ENCODE measurements at regions not wholly inside any gene's neighbourhood (a gene's known extent, or its start where the extent isn't known, plus 50 kb on each side); places are given as distances from the start of the nearest gene placed in this dataset.
"Not testable (repeated sequence)": the region's sequence is repeated elsewhere in the genome, so short reads cannot be mapped to it uniquely, and the experiment has no call there.

DNA sequence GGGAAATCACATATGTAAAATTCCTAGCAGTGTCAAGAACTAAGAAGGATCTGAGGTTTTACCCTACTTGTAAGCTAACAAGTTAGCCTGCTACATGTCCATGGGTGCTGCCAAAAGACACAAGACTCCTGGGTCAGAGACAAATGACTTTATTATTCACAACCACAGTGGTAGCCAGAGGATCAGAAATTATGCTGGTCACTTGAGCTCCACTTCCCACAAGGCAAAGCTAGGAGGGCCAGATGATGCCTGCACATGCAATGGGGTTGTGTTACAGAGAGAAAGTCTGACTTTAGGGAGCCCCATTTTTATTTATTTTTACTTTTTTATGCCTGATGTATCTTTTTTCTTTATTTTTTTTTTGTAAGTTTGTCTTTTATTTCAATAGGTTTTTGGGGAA, 136.8 kb downstream of the S1PR1 start:
- no peaks in the 10 kb centered on the region for H3K36me3 ChIP-seq
- H3K4me1 ChIP-seq = peaks cover 11% of the 10 kb centered on the region
- no peaks in the 10 kb centered on the region for H3K9me3 ChIP-seq
- H3K27me3 ChIP-seq = no peaks in the 10 kb centered on the region
- no peak for DNase-seq
- TF ChIP-seq, protein P1, sequence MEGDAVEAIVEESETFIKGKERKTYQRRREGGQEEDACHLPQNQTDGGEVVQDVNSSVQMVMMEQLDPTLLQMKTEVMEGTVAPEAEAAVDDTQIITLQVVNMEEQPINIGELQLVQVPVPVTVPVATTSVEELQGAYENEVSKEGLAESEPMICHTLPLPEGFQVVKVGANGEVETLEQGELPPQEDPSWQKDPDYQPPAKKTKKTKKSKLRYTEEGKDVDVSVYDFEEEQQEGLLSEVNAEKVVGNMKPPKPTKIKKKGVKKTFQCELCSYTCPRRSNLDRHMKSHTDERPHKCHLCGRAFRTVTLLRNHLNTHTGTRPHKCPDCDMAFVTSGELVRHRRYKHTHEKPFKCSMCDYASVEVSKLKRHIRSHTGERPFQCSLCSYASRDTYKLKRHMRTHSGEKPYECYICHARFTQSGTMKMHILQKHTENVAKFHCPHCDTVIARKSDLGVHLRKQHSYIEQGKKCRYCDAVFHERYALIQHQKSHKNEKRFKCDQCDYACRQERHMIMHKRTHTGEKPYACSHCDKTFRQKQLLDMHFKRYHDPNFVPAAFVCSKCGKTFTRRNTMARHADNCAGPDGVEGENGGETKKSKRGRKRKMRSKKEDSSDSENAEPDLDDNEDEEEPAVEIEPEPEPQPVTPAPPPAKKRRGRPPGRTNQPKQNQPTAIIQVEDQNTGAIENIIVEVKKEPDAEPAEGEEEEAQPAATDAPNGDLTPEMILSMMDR (IDR thresholded peaks at IDR 0.05; ENCODE audit: low read depth, low read length) = no peak
- H3K4me3 ChIP-seq (ENCODE audit: low read depth, low read length) = no peak overlapping the region

DNA sequence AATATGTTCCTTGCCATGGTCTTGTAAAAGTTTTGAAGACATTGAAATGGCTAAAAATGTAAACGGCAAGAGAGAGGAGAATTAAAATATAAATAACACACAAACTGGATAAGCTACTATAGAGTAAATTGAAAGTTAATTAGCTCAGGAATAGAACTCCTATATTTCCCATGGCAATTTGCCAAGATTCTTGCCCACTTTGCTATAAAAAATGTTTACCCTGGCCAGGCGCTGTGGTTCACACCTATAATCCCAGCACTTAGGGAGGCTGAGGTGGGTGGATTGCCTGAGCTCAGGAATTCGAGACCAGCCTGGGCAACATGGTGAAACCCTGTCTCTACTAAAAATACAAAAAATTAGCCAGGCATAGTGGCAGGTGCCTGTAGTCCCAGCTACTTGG, 138.6 kb downstream of the S1PR1 start:
- DNase-seq, H3K27me3 ChIP-seq: not testable (repeated sequence)
- H3K4me1 ChIP-seq = peaks cover 11% of the 10 kb centered on the region

DNA sequence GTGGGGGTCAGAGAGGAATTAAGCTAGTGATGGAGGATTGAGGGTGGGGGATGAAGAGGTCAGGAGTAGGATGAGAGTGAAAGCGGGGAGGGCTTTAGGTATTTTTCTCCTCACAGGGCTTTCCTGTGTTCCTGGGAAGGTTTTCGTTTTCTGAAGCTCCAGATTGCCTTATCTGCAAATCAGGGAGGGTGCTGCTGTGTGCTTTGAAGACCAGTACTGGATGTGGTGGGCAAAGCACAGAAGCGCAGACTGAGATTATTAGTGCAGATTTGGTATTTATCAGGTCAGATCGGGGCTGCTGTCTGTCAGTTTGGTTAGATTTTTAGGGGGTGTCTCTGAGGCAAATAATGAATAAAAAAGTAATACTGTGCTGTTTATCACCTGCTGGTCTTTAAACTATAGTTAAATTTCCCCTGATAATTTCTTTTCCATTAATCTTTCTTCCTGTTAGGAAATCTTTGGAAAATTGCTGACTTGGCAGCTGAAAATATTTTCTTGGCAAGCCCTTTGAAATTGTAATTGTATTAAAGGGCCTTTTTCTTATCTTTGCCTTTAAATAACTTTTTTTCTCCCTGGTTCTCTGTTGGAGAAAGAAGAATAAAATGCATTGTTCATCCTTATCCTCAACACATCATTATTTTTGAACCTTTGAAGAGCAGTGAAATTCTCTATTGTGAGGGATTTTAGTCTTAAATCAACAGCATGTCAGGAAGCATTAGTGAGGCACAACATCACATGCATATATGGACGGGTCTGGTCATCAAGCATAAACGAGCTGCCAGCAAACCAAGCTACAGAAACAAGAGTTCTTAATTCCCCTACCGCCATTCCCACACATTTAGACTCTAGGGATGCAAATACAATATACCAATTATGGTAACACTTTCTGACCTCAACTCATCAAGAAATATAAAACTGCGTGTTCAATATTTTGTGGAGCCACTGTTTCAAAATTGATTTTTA, 139.6 kb downstream of the S1PR1 start:
- TF ChIP-seq, protein P1 (IDR thresholded peaks at IDR 0.05; ENCODE audit: low read depth, low read length) = no peak
- Histone ChIP-seq H3K36me3 (no peaks in the 10 kb centered on the region), H3K27me3 (no peaks in the 10 kb centered on the region), H3K4me1 (peaks cover 11% of the 10 kb centered on the region), H3K9me3 (no peaks in the 10 kb centered on the region), H3K4me3 (ENCODE audit: low read depth, low read length) (0 out of 2 replicates have a peak overlapping the region, but pooled peaks have one; percentile 11)
- DNase-seq = peak; percentile 12

More for the DNA sequence above, 138.6 kb downstream of the S1PR1 start:
- H3K36me3 ChIP-seq; H3K4me3 ChIP-seq (ENCODE audit: low read depth, low read length); H3K9me3 ChIP-seq: not testable (repeated sequence)

DNA sequence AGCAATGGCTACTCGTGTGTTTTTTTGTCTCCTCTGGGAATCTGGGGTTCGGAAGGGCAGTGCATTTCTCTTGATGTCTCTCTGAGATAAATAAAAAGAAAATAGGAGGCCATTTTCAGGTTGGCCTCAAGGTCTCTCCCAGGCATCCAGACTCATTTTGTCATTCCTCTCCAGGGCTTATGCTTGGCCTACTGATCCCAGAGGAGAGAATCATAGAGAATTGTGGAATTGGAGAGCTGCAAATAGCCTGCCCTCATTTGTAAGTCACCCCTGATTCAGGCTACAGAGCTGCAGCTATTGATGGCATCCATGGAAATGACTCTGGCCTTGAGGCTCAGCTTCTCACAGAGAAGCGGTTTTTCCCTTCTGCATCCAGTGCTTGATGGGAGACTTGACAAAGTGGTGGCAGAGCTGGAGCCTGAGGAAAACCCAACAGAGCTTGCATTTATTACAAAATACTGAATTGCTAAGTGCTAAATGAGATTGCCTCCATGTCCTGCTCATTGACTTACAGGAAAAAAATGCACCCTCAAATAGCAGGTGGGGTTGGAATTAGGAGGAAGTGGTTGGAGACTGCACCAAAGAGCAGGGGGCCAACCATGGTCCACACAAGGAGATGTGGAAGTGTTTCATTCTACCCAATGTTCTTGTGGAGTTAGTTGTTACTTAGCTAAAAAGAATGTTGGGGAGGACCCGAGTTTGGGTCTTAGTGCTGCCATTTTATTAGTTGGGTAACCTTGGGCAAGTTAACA, 140.4 kb downstream of the S1PR1 start:
- peaks cover 11% of the 10 kb centered on the region for H3K4me1 ChIP-seq
- no peaks in the 10 kb centered on the region for H3K27me3 ChIP-seq
- TF ChIP-seq, protein P1 (IDR thresholded peaks at IDR 0.05; ENCODE audit: low read depth, low read length) = no peak

DNA sequence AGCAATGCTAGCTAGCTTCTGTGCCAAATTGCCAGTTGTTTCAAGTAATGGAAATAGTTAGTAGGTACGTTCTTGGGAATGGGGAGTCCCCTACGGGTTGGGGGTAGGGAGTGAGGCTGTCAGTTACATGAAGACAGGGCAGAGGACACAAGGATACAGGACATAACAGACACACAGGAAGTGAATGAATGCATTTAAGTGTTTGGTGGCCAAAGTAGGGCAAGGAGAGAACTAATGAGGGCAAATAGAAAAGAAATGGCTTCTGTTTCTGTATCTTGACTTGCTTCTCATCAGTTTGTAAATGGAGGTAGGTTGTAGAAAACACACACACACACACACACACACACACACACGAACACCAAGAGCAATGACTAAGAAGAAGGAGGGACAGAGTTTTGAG, 142.2 kb downstream of the S1PR1 start:
- TF ChIP-seq, protein P1 (IDR thresholded peaks at IDR 0.05; ENCODE audit: low read depth, low read length) = no peak
- no peaks in the 10 kb centered on the region for H3K36me3 ChIP-seq
- no peak overlapping the region for H3K4me3 ChIP-seq (ENCODE audit: low read depth, low read length)
- H3K27me3 ChIP-seq = no peaks in the 10 kb centered on the region
- no peaks in the 10 kb centered on the region for H3K9me3 ChIP-seq
- no peak for DNase-seq
- peaks cover 11% of the 10 kb centered on the region for H3K4me1 ChIP-seq

More for the DNA sequence above, 140.4 kb downstream of the S1PR1 start:
- no peak for DNase-seq
- H3K36me3 ChIP-seq = no peaks in the 10 kb centered on the region
- H3K4me3 ChIP-seq (ENCODE audit: low read depth, low read length) = no peak overlapping the region
- H3K9me3 ChIP-seq = no peaks in the 10 kb centered on the region

DNA sequence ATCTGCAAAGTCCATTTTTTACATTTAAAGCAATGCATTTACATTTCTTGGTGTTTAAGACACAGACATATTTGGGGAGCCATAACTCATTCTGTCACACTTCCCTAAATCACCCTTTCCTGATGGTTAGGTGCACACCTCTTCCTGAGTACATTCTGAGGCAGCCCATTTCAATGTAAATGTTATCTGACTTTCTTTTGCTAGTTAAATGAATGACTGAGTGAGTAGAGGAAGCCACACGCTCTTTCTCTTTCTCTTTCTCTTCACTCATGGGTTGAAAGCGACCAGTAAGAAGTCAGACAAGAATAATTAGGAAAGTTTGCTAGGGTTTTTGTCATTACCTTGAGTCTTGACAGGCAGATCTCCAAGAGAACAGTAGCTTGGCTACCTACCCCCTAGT, 143.1 kb downstream of the S1PR1 start:
- no peaks in the 10 kb centered on the region for H3K9me3 ChIP-seq
- DNase-seq = no peak
- H3K27me3 ChIP-seq = no peaks in the 10 kb centered on the region
- H3K36me3 ChIP-seq = no peaks in the 10 kb centered on the region
- peaks cover 11% of the 10 kb centered on the region for H3K4me1 ChIP-seq
- TF ChIP-seq, protein P1 (IDR thresholded peaks at IDR 0.05; ENCODE audit: low read depth, low read length) = no peak
- H3K4me3 ChIP-seq (ENCODE audit: low read depth, low read length) = no peak overlapping the region

All from BE2C (cell line).